Neural cell (in vitro differentiated cells): ENCODE measurements at regions not wholly inside any gene's neighbourhood (a gene's known extent, or its start where the extent isn't known, plus 50 kb on each side); places are given as distances from the start of the nearest gene placed in this dataset.

ENCODE experiments used
- EP300 ChIP-seq: fragments of 450-650 bp; conservative IDR thresholded peaks from 2 replicates; pipeline ENCODE4 v1.6.1; 2014; ENCODE audit warnings: antibody characterized with exemption, mild to moderate bottlenecking, moderate library complexity; ENCODE audit not compliant: poor library complexity, severe bottlenecking
- POLR2AphosphoS5 ChIP-seq: IDR thresholded peaks from 2 replicates; pipeline ENCODE4 v1.6.1; 2012
- SMC3 ChIP-seq: fragments of 450-650 bp; conservative IDR thresholded peaks from 2 replicates; pipeline ENCODE4 v1.6.1; 2014; ENCODE audit warnings: antibody characterized with exemption, mild to moderate bottlenecking, moderate library complexity; ENCODE audit not compliant: poor library complexity
- TF ChIP-seq, protein P1 (sequence below): fragments of 450-650 bp; IDR thresholded peaks from 2 replicates; pipeline ENCODE4 v1.5.1; 2014; ENCODE audit warnings: antibody characterized with exemption, mild to moderate bottlenecking, moderate library complexity; ENCODE audit not compliant: poor library complexity, severe bottlenecking

GRCh38 chr16:65365732-65366715 lies 244.2 kb upstream of the CDH11 start:
- no peak for TF ChIP-seq EP300
- TF ChIP-seq, protein P1, sequence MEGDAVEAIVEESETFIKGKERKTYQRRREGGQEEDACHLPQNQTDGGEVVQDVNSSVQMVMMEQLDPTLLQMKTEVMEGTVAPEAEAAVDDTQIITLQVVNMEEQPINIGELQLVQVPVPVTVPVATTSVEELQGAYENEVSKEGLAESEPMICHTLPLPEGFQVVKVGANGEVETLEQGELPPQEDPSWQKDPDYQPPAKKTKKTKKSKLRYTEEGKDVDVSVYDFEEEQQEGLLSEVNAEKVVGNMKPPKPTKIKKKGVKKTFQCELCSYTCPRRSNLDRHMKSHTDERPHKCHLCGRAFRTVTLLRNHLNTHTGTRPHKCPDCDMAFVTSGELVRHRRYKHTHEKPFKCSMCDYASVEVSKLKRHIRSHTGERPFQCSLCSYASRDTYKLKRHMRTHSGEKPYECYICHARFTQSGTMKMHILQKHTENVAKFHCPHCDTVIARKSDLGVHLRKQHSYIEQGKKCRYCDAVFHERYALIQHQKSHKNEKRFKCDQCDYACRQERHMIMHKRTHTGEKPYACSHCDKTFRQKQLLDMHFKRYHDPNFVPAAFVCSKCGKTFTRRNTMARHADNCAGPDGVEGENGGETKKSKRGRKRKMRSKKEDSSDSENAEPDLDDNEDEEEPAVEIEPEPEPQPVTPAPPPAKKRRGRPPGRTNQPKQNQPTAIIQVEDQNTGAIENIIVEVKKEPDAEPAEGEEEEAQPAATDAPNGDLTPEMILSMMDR: no peak
- no peak for TF ChIP-seq POLR2AphosphoS5
- no peak for TF ChIP-seq SMC3
